K562 (cell line): ENCODE measurements at regions not wholly inside any gene's neighbourhood (a gene's known extent, or its start where the extent isn't known, plus 50 kb on each side); places are given as distances from the start of the nearest gene placed in this dataset.

Experiments used
- ATAC-seq: fragments of 200-7000 bp; cut with Tn5 transposase; 3 replicates; pipeline ENCODE4 v1.9.1; 2020; ENCODE audit warnings: moderate library complexity
- BruUV-seq: library from RNA; stranded (reverse); fragments of 400-500 nt; replicated peaks from 2 replicates; lab custom pipeline; 2021; lab: Mats Ljungman, UMichigan
- CTCF ChIA-PET: fragments of 300-600 bp; formaldehyde crosslinking; extraction: SDS; loops from one replicate; lab custom pipeline; 2021; ENCODE audit warnings: low intra/inter-chr PET ratio; lab: Yijun Ruan, JAX
- POLR2A ChIA-PET: fragments of 300-600, 350-650 bp; sonication (Branson Sonifier 250); formaldehyde crosslinking; extraction: SDS; loops from one replicate; lab custom pipeline; 2021; ENCODE audit warnings: antibody characterized with exemption, inconsistent platforms; lab: Yijun Ruan, JAX
- DNase-seq, 4 experiments: peaks; one replicate each; pipeline versions ENCODE4 v3.0.0 to v3.0.0-alpha.2; 2011 to 2018; ENCODE audit warnings: low spot score in 3 of 4, mixed read lengths in 3 of 4; ENCODE audit errors: extremely low read depth in 1 of 4
- FAIRE-seq: peaks from 2 replicates; lab custom pipeline; 2011; peaks lifted over from hg19 to GRCh38; lab: Jason Lieb, UNC
- H2AFZ ChIP-seq: 2 replicates; pipeline ENCODE4 v1.6.0; 2011; ENCODE audit warnings: low read depth, low read length, control low read depth, inconsistent platforms
- H3K27ac ChIP-seq: fragments of 200-600 bp; 3 replicates; pipeline ENCODE4 v1.8.0; 2011; ENCODE audit warnings: low read depth, mild to moderate bottlenecking, control low read depth, inconsistent platforms, low read length, moderate library complexity, mixed read lengths; ENCODE audit errors: extremely low read depth
- H3K27me3 ChIP-seq, 2 experiments: fragments of 300-600 bp in 1 of 2; 2 replicates in 1 of 2; 3 replicates in 1 of 2; pipeline versions ENCODE4 v1.6.0 to v1.8.0; 2011; ENCODE audit warnings: inconsistent platforms in 2 of 2, low read length in 2 of 2, mild to moderate bottlenecking in 1 of 2, mixed read lengths in 1 of 2, moderate library complexity in 1 of 2; ENCODE audit not compliant: control insufficient read depth in 2 of 2, insufficient read depth in 2 of 2
- H3K36me3 ChIP-seq: fragments of 300-600 bp; 3 replicates; pipeline ENCODE4 v1.8.0; 2011; ENCODE audit warnings: mild to moderate bottlenecking, low read length, inconsistent platforms; ENCODE audit not compliant: control insufficient read depth, insufficient read depth
- H3K4me1 ChIP-seq, 2 experiments: fragments of 200-600 bp in 1 of 2; replicated peaks in 1 of 2; 2 replicates in 1 of 2; 3 replicates in 1 of 2; pipeline versions ENCODE4 v1.5.1 to v1.8.0; 2011; ENCODE audit warnings: inconsistent platforms in 2 of 2, low read length in 2 of 2, mild to moderate bottlenecking in 1 of 2, mixed read lengths in 1 of 2, moderate library complexity in 1 of 2; ENCODE audit not compliant: control insufficient read depth in 2 of 2, insufficient read depth in 2 of 2
- H3K4me2 ChIP-seq: 2 replicates; pipeline ENCODE4 v1.6.1; 2011; ENCODE audit warnings: low read length, control low read depth, inconsistent platforms, mixed read lengths; ENCODE audit not compliant: insufficient read depth
- H3K4me3 ChIP-seq: fragments of 200-600 bp; sonication (generic), shearing (Covaris generic); 2 replicates; pipeline ENCODE4 v1.5.1; 2016; ENCODE audit warnings: control low read depth, inconsistent platforms
- H3K79me2 ChIP-seq: fragments of 200-600 bp; 3 replicates; pipeline ENCODE4 v1.8.0; 2011; ENCODE audit warnings: low read length, inconsistent platforms; ENCODE audit not compliant: control insufficient read depth, insufficient read depth
- H3K9ac ChIP-seq, 2 experiments: 2 replicates each; pipeline versions ENCODE4 v1.6.0 to v1.6.1; 2011; ENCODE audit warnings: low read depth in 2 of 2, low read length in 2 of 2, control low read depth in 1 of 2, inconsistent platforms in 1 of 2, mild to moderate bottlenecking in 1 of 2, mixed read lengths in 1 of 2; ENCODE audit not compliant: insufficient read depth in 1 of 2
- H3K9me1 ChIP-seq: one replicate; pipeline ENCODE4 v1.6.0; 2011; ENCODE audit warnings: inconsistent platforms, mild to moderate bottlenecking, low read length, moderate library complexity; ENCODE audit not compliant: control insufficient read depth, insufficient read depth
- H3K9me3 ChIP-seq: replicated peaks from 2 replicates; pipeline ENCODE4 v1.5.1; 2011; ENCODE audit warnings: low read depth, low read length, inconsistent platforms; ENCODE audit not compliant: control insufficient read depth, insufficient read depth
- H4K20me1 ChIP-seq: replicated peaks from 2 replicates; pipeline ENCODE4 v1.6.1; 2011; ENCODE audit warnings: low read length, inconsistent platforms, mixed read lengths; ENCODE audit not compliant: control insufficient read depth, insufficient read depth
- ATF3 ChIP-seq, 2 experiments: fragments of 450-650 bp in 1 of 2; sonication (generic) in 1 of 2; formaldehyde crosslinking in 1 of 2; IDR thresholded peaks in 1 of 2; conservative IDR thresholded peaks in 1 of 2; 2 replicates each; pipeline versions ENCODE4 v1.6.1 to v1.8.1; 2016 to 2023; ENCODE audit warnings: mild to moderate bottlenecking in 2 of 2, moderate library complexity in 2 of 2, inconsistent platforms in 1 of 2, missing genetic modification reagents in 1 of 2
- CEBPB ChIP-seq: fragments of 450-650 bp; IDR thresholded peaks from 2 replicates; pipeline ENCODE4 v1.6.1; 2016; ENCODE audit warnings: missing genetic modification characterization, missing compliant biosample characterization
- CEBPG ChIP-seq, 3 experiments: fragments of 200-800 bp in 1 of 3; sonication (Bioruptor generic) in 1 of 3; sonication (generic) in 1 of 3; formaldehyde crosslinking in 1 of 3; IDR thresholded peaks in 2 of 3; conservative IDR thresholded peaks in 1 of 3; 2 replicates each; pipeline versions ENCODE4 v1.6.1 to v1.8.0; 2016 to 2022; ENCODE audit warnings: missing compliant biosample characterization in 2 of 3, missing genetic modification characterization in 2 of 3, mild to moderate bottlenecking in 1 of 3, missing genetic modification reagents in 1 of 3
- CUX1 ChIP-seq: fragments of 200-800 bp; sonication (Bioruptor generic); IDR thresholded peaks from 2 replicates; pipeline ENCODE4 v1.6.1; 2016; ENCODE audit warnings: missing genetic modification characterization, missing compliant biosample characterization
- ESRRB ChIP-seq: fragments of 250-450 bp; sonication (Bioruptor Pico); IDR thresholded peaks from 2 replicates; pipeline ENCODE4 v1.5.0; 2020; ENCODE audit warnings: mild to moderate bottlenecking, moderate library complexity, borderline replicate concordance
- GABPB1 ChIP-seq: sonication (generic); formaldehyde crosslinking; IDR thresholded peaks from 2 replicates; pipeline ENCODE4 v1.8.0; 2022; ENCODE audit warnings: mild to moderate bottlenecking, missing genetic modification reagents
- NELFE ChIP-seq: IDR thresholded peaks from 2 replicates; pipeline ENCODE4 v1.6.1; 2011; ENCODE audit warnings: mild to moderate bottlenecking; ENCODE audit not compliant: insufficient read depth, insufficient read length
- ZNF551 ChIP-seq: fragments of 250-450 bp; sonication (Bioruptor Pico); IDR thresholded peaks from 2 replicates; pipeline ENCODE4 v1.5.0; 2021; ENCODE audit warnings: mild to moderate bottlenecking, moderate library complexity
- ZNF77 ChIP-seq: fragments of 250-450 bp; sonication (Bioruptor Pico); IDR thresholded peaks from 2 replicates; pipeline ENCODE4 v1.5.0; 2020
- WGBS: fragments of 100-300 bp; shearing (Covaris generic); methylation state at CpG from one replicate; pipeline ENCODE4 v1.1.6; 2016; ENCODE audit warnings: low coverage, mixed read lengths; ENCODE audit not compliant: insufficient coverage; ENCODE audit errors: missing lambda C conversion rate; 5-methylcytosine and 5-hydroxymethylcytosine counted together
- in situ Hi-C: fragments of 300-500 bp; cut with MboI; formaldehyde crosslinking; loops from 4 replicates; pipeline ENCODE4 v1.15.0; 2018; ENCODE audit warnings: inconsistent platforms, mixed read lengths
- intact Hi-C: fragments of 100-400 bp; cut with micrococcal nuclease; formaldehyde crosslinking; loops from 2 replicates; pipeline ENCODE4 v1.14.2; 2022

- TF ChIP-seq CUX1 (no peak), NELFE (no peak)
Observed at GRCh38 chr3:179506792-179507191, 55.5 kb upstream of the GNB4 start (continued).

GRCh38 chr3:179509701-179510100, 53.0 kb upstream of the ACTL6A start:
- in situ Hi-C loops, result no loop called here
- Histone ChIP-seq H3K4me3 (no peak overlapping the region), H3K27me3 (peaks cover 0 to 2% of the 10 kb centered on the region in 2 experiments; a peak in 2 of 5 replicates), H3K4me1 (no peaks in the 10 kb centered on the region), H3K9ac (no peak overlapping the region), H3K27ac (no peak overlapping the region), H3K9me3 (no peaks in the 10 kb centered on the region), H2AFZ (no peak overlapping the region), H4K20me1 (no peaks in the 10 kb centered on the region), H3K9me1 (no peaks in the 10 kb centered on the region), H3K4me2 (no peak overlapping the region), H3K79me2 (no peaks in the 10 kb centered on the region), H3K36me3 (no peaks in the 10 kb centered on the region)
- DNase-seq (no peak), ATAC-seq (peak; percentile 66), FAIRE-seq (no peak)
- peak; percentile 46 for TF ChIP-seq CEBPG (CRISPR knock-in tag; IDR thresholded peaks at IDR 0.05)
- TF ChIP-seq CEBPG (tag; conservative IDR thresholded peaks at IDR 0.05 in 1 of 2, IDR thresholded peaks at IDR 0.05 in 1 of 2), result peak; percentile 8 to 68; a peak in 2 of 4 replicates
- TF ChIP-seq ZNF551 (CRISPR knock-in tag), result no peak
- peak; percentile 28; the same call in 1 of the 2 replicates for TF ChIP-seq CEBPB (tag)
- no peak for TF ChIP-seq GABPB1 (CRISPR knock-in tag)
- TF ChIP-seq ESRRB, result no peak
- TF ChIP-seq ATF3 (IDR thresholded peaks at IDR 0.05), result peak; percentile 70
- TF ChIP-seq ATF3 (CRISPR knock-in tag; conservative IDR thresholded peaks at IDR 0.05), result no peak
- no peak for TF ChIP-seq ZNF77 (CRISPR knock-in tag)
- intact Hi-C loops, result no loop called here
- CTCF ChIA-PET, result no interaction called here
- POLR2A ChIA-PET, result interaction anchor here (0.6 kb wide), 1 partner anchor 144 kb away, joined by 4 read pairs; no protein-coding TSS in a partner anchor
- BruUV-seq, result no TSS peak
- WGBS, result 10% methylated on average over 4 of the region's 4 CpGs
